GM23338 (cell line): ENCODE measurements at regions not wholly inside any gene's neighbourhood (a gene's known extent, or its start where the extent isn't known, plus 50 kb on each side); places are given as distances from the start of the nearest gene placed in this dataset.
A peak's percentile ranks its signal among the peaks of the same experiment; 100 is the strongest.

Experiments
- ATAC-seq: fragments of 200-7000 bp; cut with Tn5 transposase; 3 replicates; pipeline ENCODE4 v1.9.1; 2020
- DNase-seq: peaks from one replicate; pipeline ENCODE4 v3.0.0-alpha.2; 2015; ENCODE audit warnings: low spot score
- H2AFZ ChIP-seq: fragments of 200-600 bp; sonication (generic); 2 replicates; pipeline ENCODE4 v1.8.0; 2016; ENCODE audit warnings: antibody characterized with exemption, mild to moderate bottlenecking, moderate library complexity
- H3F3A ChIP-seq: fragments of 200-600 bp; sonication (generic); replicated peaks from 2 replicates; pipeline ENCODE4 v1.8.0; 2017; ENCODE audit warnings: antibody characterized with exemption, mixed run types, low read depth
- H3K27ac ChIP-seq: fragments of 200-600 bp; sonication (generic); 2 replicates; pipeline ENCODE4 v1.6.1; 2016; ENCODE audit warnings: low read depth
- H3K27me3 ChIP-seq: fragments of 200-600 bp; sonication (generic); 2 replicates; pipeline ENCODE4 v1.8.0; 2016; ENCODE audit warnings: mild to moderate bottlenecking, mixed run types, moderate library complexity; ENCODE audit not compliant: insufficient read depth
- H3K36me3 ChIP-seq: fragments of 200-600 bp; sonication (generic); 2 replicates; pipeline ENCODE4 v1.8.0; 2016; ENCODE audit warnings: mild to moderate bottlenecking; ENCODE audit not compliant: insufficient read depth
- H3K4me1 ChIP-seq: fragments of 200-600 bp; sonication (generic); 2 replicates; pipeline ENCODE4 v1.8.0; 2016; ENCODE audit warnings: mild to moderate bottlenecking, moderate library complexity; ENCODE audit not compliant: insufficient read depth
- H3K4me2 ChIP-seq: fragments of 200-600 bp; sonication (generic); 2 replicates; pipeline ENCODE4 v1.7.1; 2017; ENCODE audit warnings: mixed run types
- H3K4me3 ChIP-seq: fragments of 200-600 bp; sonication (generic); 2 replicates; pipeline ENCODE4 v1.6.1; 2016; ENCODE audit warnings: mixed run types
- H3K79me2 ChIP-seq: fragments of 200-600 bp; sonication (generic); replicated peaks from 2 replicates; pipeline ENCODE4 v1.8.0; 2017; ENCODE audit warnings: mild to moderate bottlenecking; ENCODE audit not compliant: insufficient read depth
- H3K9me2 ChIP-seq: fragments of 200-600 bp; sonication (generic); 2 replicates; pipeline ENCODE4 v1.8.0; 2017; ENCODE audit not compliant: insufficient read depth
- H4K20me1 ChIP-seq: fragments of 200-600 bp; sonication (generic); replicated peaks from 2 replicates; pipeline ENCODE4 v1.8.0; 2017; ENCODE audit warnings: mild to moderate bottlenecking; ENCODE audit not compliant: insufficient read depth
- H3K27ac Mint-ChIP-seq: 2 replicates; pipeline ENCODE4 v1.8.0; 2020; ENCODE audit warnings: inconsistent platforms, mild to moderate bottlenecking, moderate library complexity, mixed read lengths
- H3K27me3 Mint-ChIP-seq: 3 replicates; pipeline ENCODE4 v1.8.0; 2022; ENCODE audit warnings: low read depth, mild to moderate bottlenecking, moderate library complexity, mixed read lengths, inconsistent platforms; ENCODE audit not compliant: insufficient read depth, poor library complexity
- H3K36me3 Mint-ChIP-seq: 3 replicates; pipeline ENCODE4 v1.8.0; 2021; ENCODE audit warnings: low read depth, mild to moderate bottlenecking, inconsistent platforms, moderate library complexity, mixed read lengths
- H3K4me1 Mint-ChIP-seq: 3 replicates; pipeline ENCODE4 v1.8.0; 2020; ENCODE audit warnings: mild to moderate bottlenecking, inconsistent platforms, mixed read lengths
- H3K4me3 Mint-ChIP-seq: 3 replicates; pipeline ENCODE4 v1.8.0; 2021; ENCODE audit warnings: moderate library complexity, mild to moderate bottlenecking, inconsistent platforms, mixed read lengths
- H3K9me3 Mint-ChIP-seq: 3 replicates; pipeline ENCODE4 v1.8.0; 2020; ENCODE audit warnings: moderate library complexity, mild to moderate bottlenecking, inconsistent platforms, mixed read lengths
- CREB1 ChIP-seq: fragments of 250-450 bp; sonication (Bioruptor Pico); IDR thresholded peaks from 2 replicates; pipeline ENCODE4 v1.5.0; 2020; ENCODE audit warnings: low read depth, mild to moderate bottlenecking, moderate library complexity
- EZH2 ChIP-seq: fragments of 200-600 bp; sonication (generic); IDR thresholded peaks from one replicate; pipeline ENCODE4 v1.8.0; 2017; ENCODE audit warnings: antibody characterized with exemption, mild to moderate bottlenecking, low read depth; ENCODE audit not compliant: unreplicated experiment
- EZH2phosphoT487 ChIP-seq: fragments of 200-600 bp; sonication (generic); IDR thresholded peaks from one replicate; pipeline ENCODE4 v1.8.1; 2018; ENCODE audit warnings: antibody characterized with exemption; ENCODE audit not compliant: unreplicated experiment
- POLR2AphosphoS5 ChIP-seq: IDR thresholded peaks from 2 replicates; pipeline ENCODE4 v1.6.1; 2016; ENCODE audit warnings: antibody characterized with exemption, low read depth
- STAT1 ChIP-seq: IDR thresholded peaks from one replicate; pipeline ENCODE4 v1.6.1; 2016; ENCODE audit warnings: antibody characterized with exemption; ENCODE audit not compliant: unreplicated experiment
- TF ChIP-seq, protein P1 (sequence below): IDR thresholded peaks from 2 replicates; pipeline ENCODE4 v1.6.1; 2016; ENCODE audit warnings: antibody characterized with exemption
- TF ChIP-seq, protein P2 (sequence below), 2 experiments: fragments of 200-600 bp in 1 of 2; sonication (generic) in 1 of 2; conservative IDR thresholded peaks; 2 replicates each; pipeline versions ENCODE4 v1.5.1 to v1.6.1; 2016 to 2017; ENCODE audit warnings: antibody characterized with exemption in 2 of 2, low read depth in 2 of 2, mild to moderate bottlenecking in 2 of 2, moderate library complexity in 1 of 2
- TF ChIP-seq, protein P3 (sequence below): fragments of 250-450 bp; sonication (Bioruptor Pico); IDR thresholded peaks from 2 replicates; pipeline ENCODE4 v1.5.0; 2020; ENCODE audit warnings: mild to moderate bottlenecking, moderate library complexity

DNA sequence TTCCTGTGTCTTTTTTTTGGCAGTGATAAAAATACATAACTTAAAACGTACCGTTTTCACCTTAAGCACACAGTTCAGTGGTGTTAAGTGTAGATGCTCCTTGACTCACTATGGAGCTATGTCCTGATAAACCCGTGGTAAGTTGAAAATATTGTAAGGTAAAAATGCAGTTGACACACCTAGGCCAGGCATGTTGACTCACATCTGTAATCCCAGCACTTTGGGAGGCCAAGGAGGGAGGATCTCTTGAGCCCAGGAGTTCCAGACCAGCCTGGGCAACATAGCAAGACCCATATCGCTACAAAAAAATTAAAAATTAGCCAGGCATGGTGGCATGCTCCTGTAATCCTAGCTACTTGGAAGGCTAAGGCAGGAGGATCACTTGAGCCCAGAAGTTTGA is 73.6 kb upstream of the COG2 start:
- Mint-ChIP-seq H3K4me3 (no peak overlapping the region), H3K9me3 (no peaks in the 10 kb centered on the region), H3K4me1 (peaks cover 15% of the 10 kb centered on the region), H3K36me3 (no peaks in the 10 kb centered on the region), H3K27me3 (no peaks in the 10 kb centered on the region), H3K27ac (no peak overlapping the region)
- TF ChIP-seq POLR2AphosphoS5 (no peak), CREB1 (CRISPR knock-in tag) (no peak), STAT1 (no peak), EZH2 (no peak)
- TF ChIP-seq, protein P1, sequence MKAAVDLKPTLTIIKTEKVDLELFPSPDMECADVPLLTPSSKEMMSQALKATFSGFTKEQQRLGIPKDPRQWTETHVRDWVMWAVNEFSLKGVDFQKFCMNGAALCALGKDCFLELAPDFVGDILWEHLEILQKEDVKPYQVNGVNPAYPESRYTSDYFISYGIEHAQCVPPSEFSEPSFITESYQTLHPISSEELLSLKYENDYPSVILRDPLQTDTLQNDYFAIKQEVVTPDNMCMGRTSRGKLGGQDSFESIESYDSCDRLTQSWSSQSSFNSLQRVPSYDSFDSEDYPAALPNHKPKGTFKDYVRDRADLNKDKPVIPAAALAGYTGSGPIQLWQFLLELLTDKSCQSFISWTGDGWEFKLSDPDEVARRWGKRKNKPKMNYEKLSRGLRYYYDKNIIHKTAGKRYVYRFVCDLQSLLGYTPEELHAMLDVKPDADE, result no peak
- TF ChIP-seq, protein P2, sequence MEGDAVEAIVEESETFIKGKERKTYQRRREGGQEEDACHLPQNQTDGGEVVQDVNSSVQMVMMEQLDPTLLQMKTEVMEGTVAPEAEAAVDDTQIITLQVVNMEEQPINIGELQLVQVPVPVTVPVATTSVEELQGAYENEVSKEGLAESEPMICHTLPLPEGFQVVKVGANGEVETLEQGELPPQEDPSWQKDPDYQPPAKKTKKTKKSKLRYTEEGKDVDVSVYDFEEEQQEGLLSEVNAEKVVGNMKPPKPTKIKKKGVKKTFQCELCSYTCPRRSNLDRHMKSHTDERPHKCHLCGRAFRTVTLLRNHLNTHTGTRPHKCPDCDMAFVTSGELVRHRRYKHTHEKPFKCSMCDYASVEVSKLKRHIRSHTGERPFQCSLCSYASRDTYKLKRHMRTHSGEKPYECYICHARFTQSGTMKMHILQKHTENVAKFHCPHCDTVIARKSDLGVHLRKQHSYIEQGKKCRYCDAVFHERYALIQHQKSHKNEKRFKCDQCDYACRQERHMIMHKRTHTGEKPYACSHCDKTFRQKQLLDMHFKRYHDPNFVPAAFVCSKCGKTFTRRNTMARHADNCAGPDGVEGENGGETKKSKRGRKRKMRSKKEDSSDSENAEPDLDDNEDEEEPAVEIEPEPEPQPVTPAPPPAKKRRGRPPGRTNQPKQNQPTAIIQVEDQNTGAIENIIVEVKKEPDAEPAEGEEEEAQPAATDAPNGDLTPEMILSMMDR (conservative IDR thresholded peaks at IDR 0.05; ENCODE audit: low read depth in 2 of 2), result no peak
- Histone ChIP-seq H3K79me2 (no peaks in the 10 kb centered on the region), H3K36me3 (no peaks in the 10 kb centered on the region), H3F3A (no peaks in the 10 kb centered on the region), H3K4me2 (no peak overlapping the region), H3K4me3 (no peak overlapping the region), H3K9me2 (no peaks in the 10 kb centered on the region), H3K27me3 (no peaks in the 10 kb centered on the region), H4K20me1 (no peaks in the 10 kb centered on the region), H3K4me1 (peaks cover 5% of the 10 kb centered on the region; the same call in 1 of the 2 replicates), H3K27ac (no peak overlapping the region), H2AFZ (no peak overlapping the region)
- DNase-seq, result no peak
- ATAC-seq, result no peak

DNA sequence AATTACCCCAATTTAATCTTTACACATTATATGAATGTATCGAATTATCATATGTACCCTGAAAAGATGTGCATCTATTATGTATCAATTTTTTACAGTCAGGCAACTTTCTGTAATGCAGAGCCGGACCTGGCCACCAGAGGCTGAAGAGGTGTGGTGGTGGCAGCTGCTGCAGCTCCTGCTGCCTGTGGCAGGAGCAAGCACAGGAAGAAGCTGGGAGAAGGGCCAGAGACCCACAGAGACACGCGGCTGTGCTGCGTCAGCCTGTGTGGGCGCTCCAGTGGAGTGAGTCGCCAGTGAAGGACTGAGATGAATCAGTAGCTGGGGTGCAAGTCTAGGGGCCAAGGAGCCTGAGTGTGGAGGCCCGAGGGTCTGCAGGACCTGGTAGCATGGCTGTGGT is 74.3 kb upstream of the COG2 start:
- no peak overlapping the region for H3K4me3 Mint-ChIP-seq
- Histone ChIP-seq H3K4me3 (no peak overlapping the region), H4K20me1 (no peaks in the 10 kb centered on the region), H3K4me2 (no peak overlapping the region), H3K4me1 (peaks cover 5% of the 10 kb centered on the region; the same call in 1 of the 2 replicates), H2AFZ (peak overlapping the region; percentile 53; the same call in 1 of the 2 replicates), H3K27me3 (no peaks in the 10 kb centered on the region), H3K27ac (no peak overlapping the region), H3K79me2 (no peaks in the 10 kb centered on the region), H3F3A (no peaks in the 10 kb centered on the region), H3K36me3 (no peaks in the 10 kb centered on the region), H3K9me2 (no peaks in the 10 kb centered on the region)
- ATAC-seq (peak; percentile 97), DNase-seq (peak; percentile 57)
- peaks cover 14% of the 10 kb centered on the region for H3K4me1 Mint-ChIP-seq
- H3K27ac Mint-ChIP-seq, result peak overlapping the region; percentile 65; the same call in 1 of the 2 replicates
- no peaks in the 10 kb centered on the region for H3K9me3 Mint-ChIP-seq
- no peaks in the 10 kb centered on the region for H3K27me3 Mint-ChIP-seq
- no peaks in the 10 kb centered on the region for H3K36me3 Mint-ChIP-seq
- TF ChIP-seq, protein P2 (conservative IDR thresholded peaks at IDR 0.05; ENCODE audit: low read depth in 2 of 2), result peak; percentile 41 to 43
- TF ChIP-seq EZH2phosphoT487, result no peak
- TF ChIP-seq, protein P3, sequence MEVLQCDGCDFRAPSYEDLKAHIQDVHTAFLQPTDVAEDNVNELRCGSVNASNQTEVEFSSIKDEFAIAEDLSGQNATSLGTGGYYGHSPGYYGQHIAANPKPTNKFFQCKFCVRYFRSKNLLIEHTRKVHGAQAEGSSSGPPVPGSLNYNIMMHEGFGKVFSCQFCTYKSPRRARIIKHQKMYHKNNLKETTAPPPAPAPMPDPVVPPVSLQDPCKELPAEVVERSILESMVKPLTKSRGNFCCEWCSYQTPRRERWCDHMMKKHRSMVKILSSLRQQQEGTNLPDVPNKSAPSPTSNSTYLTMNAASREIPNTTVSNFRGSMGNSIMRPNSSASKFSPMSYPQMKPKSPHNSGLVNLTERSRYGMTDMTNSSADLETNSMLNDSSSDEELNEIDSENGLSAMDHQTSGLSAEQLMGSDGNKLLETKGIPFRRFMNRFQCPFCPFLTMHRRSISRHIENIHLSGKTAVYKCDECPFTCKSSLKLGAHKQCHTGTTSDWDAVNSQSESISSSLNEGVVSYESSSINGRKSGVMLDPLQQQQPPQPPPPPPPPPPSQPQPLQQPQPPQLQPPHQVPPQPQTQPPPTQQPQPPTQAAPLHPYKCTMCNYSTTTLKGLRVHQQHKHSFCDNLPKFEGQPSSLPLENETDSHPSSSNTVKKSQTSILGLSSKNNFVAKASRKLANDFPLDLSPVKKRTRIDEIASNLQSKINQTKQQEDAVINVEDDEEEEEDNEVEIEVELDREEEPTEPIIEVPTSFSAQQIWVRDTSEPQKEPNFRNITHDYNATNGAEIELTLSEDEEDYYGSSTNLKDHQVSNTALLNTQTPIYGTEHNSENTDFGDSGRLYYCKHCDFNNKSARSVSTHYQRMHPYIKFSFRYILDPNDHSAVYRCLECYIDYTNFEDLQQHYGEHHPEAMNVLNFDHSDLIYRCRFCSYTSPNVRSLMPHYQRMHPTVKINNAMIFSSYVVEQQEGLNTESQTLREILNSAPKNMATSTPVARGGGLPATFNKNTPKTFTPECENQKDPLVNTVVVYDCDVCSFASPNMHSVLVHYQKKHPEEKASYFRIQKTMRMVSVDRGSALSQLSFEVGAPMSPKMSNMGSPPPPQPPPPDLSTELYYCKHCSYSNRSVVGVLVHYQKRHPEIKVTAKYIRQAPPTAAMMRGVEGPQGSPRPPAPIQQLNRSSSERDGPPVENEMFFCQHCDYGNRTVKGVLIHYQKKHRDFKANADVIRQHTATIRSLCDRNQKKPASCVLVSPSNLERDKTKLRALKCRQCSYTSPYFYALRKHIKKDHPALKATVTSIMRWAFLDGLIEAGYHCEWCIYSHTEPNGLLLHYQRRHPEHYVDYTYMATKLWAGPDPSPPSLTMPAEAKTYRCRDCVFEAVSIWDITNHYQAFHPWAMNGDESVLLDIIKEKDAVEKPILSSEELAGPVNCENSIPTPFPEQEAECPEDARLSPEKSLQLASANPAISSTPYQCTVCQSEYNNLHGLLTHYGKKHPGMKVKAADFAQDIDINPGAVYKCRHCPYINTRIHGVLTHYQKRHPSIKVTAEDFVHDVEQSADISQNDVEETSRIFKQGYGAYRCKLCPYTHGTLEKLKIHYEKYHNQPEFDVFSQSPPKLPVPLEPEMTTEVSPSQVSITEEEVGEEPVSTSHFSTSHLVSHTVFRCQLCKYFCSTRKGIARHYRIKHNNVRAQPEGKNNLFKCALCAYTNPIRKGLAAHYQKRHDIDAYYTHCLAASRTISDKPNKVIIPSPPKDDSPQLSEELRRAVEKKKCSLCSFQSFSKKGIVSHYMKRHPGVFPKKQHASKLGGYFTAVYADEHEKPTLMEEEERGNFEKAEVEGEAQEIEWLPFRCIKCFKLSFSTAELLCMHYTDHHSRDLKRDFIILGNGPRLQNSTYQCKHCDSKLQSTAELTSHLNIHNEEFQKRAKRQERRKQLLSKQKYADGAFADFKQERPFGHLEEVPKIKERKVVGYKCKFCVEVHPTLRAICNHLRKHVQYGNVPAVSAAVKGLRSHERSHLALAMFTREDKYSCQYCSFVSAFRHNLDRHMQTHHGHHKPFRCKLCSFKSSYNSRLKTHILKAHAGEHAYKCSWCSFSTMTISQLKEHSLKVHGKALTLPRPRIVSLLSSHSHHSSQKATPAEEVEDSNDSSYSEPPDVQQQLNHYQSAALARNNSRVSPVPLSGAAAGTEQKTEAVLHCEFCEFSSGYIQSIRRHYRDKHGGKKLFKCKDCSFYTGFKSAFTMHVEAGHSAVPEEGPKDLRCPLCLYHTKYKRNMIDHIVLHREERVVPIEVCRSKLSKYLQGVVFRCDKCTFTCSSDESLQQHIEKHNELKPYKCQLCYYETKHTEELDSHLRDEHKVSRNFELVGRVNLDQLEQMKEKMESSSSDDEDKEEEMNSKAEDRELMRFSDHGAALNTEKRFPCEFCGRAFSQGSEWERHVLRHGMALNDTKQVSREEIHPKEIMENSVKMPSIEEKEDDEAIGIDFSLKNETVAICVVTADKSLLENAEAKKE, result 0 out of 2 replicates have a peak, but pooled peaks have one; percentile 9
